ENCODE measurements at regions not wholly inside any gene's neighbourhood (a gene's known extent, or its start where the extent isn't known, plus 50 kb on each side); places are given as distances from the start of the nearest gene placed in this dataset.
"Not testable (repeated sequence)": the region's sequence is repeated elsewhere in the genome, so short reads cannot be mapped to it uniquely, and the experiment has no call there.

- Mint-ChIP-seq H3K36me3 (ENCODE audit: low read depth) (no peaks in the 10 kb centered on the region), H3K27me3 (ENCODE audit: low read depth) (peaks cover 60% of the 10 kb centered on the region), H3K9me3 (no peaks in the 10 kb centered on the region), H3K4me3 (no peak overlapping the region), H3K27ac (no peak overlapping the region), H3K4me1 (ENCODE audit: low read depth) (no peaks in the 10 kb centered on the region)
Observed at GRCh38 chr22:22968366-22968765, 80.8 kb downstream of the IGLL5 start.

- not testable (repeated sequence) for H3K9me3 Mint-ChIP-seq; H3K27ac Mint-ChIP-seq; H3K4me1 Mint-ChIP-seq (ENCODE audit: low read depth); H3K36me3 Mint-ChIP-seq (ENCODE audit: low read depth); H3K4me3 Mint-ChIP-seq
- peaks cover 34% of the 10 kb centered on the region for H3K27me3 Mint-ChIP-seq (ENCODE audit: low read depth)
Observed at GRCh38 chr22:22972605-22973004, 85.0 kb downstream of the IGLL5 start.

- H3K9me3 Mint-ChIP-seq, result no peaks in the 10 kb centered on the region
- H3K4me3 Mint-ChIP-seq, result no peak overlapping the region
- peaks cover 32% of the 10 kb centered on the region for H3K27me3 Mint-ChIP-seq (ENCODE audit: low read depth)
- no peak overlapping the region for H3K27ac Mint-ChIP-seq
- H3K36me3 Mint-ChIP-seq (ENCODE audit: low read depth), result no peaks in the 10 kb centered on the region
- H3K4me1 Mint-ChIP-seq (ENCODE audit: low read depth), result no peaks in the 10 kb centered on the region
Observed at GRCh38 chr22:22973336-22973735, 85.7 kb downstream of the IGLL5 start.

- Mint-ChIP-seq H3K9me3 (no peaks in the 10 kb centered on the region), H3K4me1 (ENCODE audit: low read depth) (no peaks in the 10 kb centered on the region), H3K4me3 (no peak overlapping the region), H3K27me3 (ENCODE audit: low read depth) (peaks cover 33% of the 10 kb centered on the region), H3K27ac (no peak overlapping the region), H3K36me3 (ENCODE audit: low read depth) (no peaks in the 10 kb centered on the region)
Observed at GRCh38 chr22:22974156-22974555, 86.5 kb downstream of the IGLL5 start.

GRCh38 chr22:22974795-22975580, 87.4 kb downstream of the IGLL5 start:
- H3K36me3 Mint-ChIP-seq (ENCODE audit: low read depth), result no peaks in the 10 kb centered on the region
- H3K4me3 Mint-ChIP-seq, result no peak overlapping the region
- H3K4me1 Mint-ChIP-seq (ENCODE audit: low read depth), result no peaks in the 10 kb centered on the region
- H3K27ac Mint-ChIP-seq, result no peak overlapping the region
- H3K27me3 Mint-ChIP-seq (ENCODE audit: low read depth), result peaks cover 27% of the 10 kb centered on the region
- no peaks in the 10 kb centered on the region for H3K9me3 Mint-ChIP-seq

GRCh38 chr22:22976033-22976922, 88.7 kb downstream of the IGLL5 start:
- Mint-ChIP-seq H3K9me3 (peaks cover 6% of the 10 kb centered on the region), H3K4me1 (ENCODE audit: low read depth) (no peaks in the 10 kb centered on the region), H3K4me3 (no peak overlapping the region), H3K27me3 (ENCODE audit: low read depth) (peaks cover 23% of the 10 kb centered on the region), H3K36me3 (ENCODE audit: low read depth) (no peaks in the 10 kb centered on the region), H3K27ac (no peak overlapping the region)

GRCh38 chr22:22977479-22978200, 90.0 kb downstream of the IGLL5 start:
- no peak overlapping the region for H3K27ac Mint-ChIP-seq
- H3K9me3 Mint-ChIP-seq, result peaks cover 9% of the 10 kb centered on the region
- H3K4me1 Mint-ChIP-seq (ENCODE audit: low read depth), result no peaks in the 10 kb centered on the region
- H3K27me3 Mint-ChIP-seq (ENCODE audit: low read depth), result peaks cover 23% of the 10 kb centered on the region
- no peak overlapping the region for H3K4me3 Mint-ChIP-seq
- H3K36me3 Mint-ChIP-seq (ENCODE audit: low read depth), result no peaks in the 10 kb centered on the region

GRCh38 chr22:22978637-22979036, 91.0 kb downstream of the IGLL5 start:
- no peaks in the 10 kb centered on the region for H3K36me3 Mint-ChIP-seq (ENCODE audit: low read depth)
- H3K9me3 Mint-ChIP-seq, result peaks cover 9% of the 10 kb centered on the region
- H3K27me3 Mint-ChIP-seq (ENCODE audit: low read depth), result peaks cover 23% of the 10 kb centered on the region
- no peak overlapping the region for H3K27ac Mint-ChIP-seq
- no peaks in the 10 kb centered on the region for H3K4me1 Mint-ChIP-seq (ENCODE audit: low read depth)
- H3K4me3 Mint-ChIP-seq, result no peak overlapping the region

- peaks cover 9% of the 10 kb centered on the region for H3K9me3 Mint-ChIP-seq
- no peaks in the 10 kb centered on the region for H3K4me1 Mint-ChIP-seq (ENCODE audit: low read depth)
- H3K27ac Mint-ChIP-seq, result no peak overlapping the region
- H3K4me3 Mint-ChIP-seq, result no peak overlapping the region
- peaks cover 23% of the 10 kb centered on the region for H3K27me3 Mint-ChIP-seq (ENCODE audit: low read depth)
- H3K36me3 Mint-ChIP-seq (ENCODE audit: low read depth), result no peaks in the 10 kb centered on the region
Observed at GRCh38 chr22:22979121-22979724, 91.1 kb upstream of the GNAZ start.

- H3K27ac Mint-ChIP-seq, result no peak overlapping the region
- H3K4me3 Mint-ChIP-seq, result no peak overlapping the region
- peaks cover 17% of the 10 kb centered on the region for H3K27me3 Mint-ChIP-seq (ENCODE audit: low read depth)
Observed at GRCh38 chr22:22979954-22980353, 90.4 kb upstream of the GNAZ start.

GRCh38 chr22:22981670-22982571, 88.4 kb upstream of the GNAZ start:
- Mint-ChIP-seq H3K9me3 (peaks cover 9% of the 10 kb centered on the region), H3K36me3 (ENCODE audit: low read depth) (no peaks in the 10 kb centered on the region), H3K4me1 (ENCODE audit: low read depth) (no peaks in the 10 kb centered on the region), H3K4me3 (no peak overlapping the region), H3K27me3 (ENCODE audit: low read depth) (peaks cover 23% of the 10 kb centered on the region), H3K27ac (no peak overlapping the region)

More at GRCh38 chr22:22979954-22980353, 90.4 kb upstream of the GNAZ start:
- Mint-ChIP-seq H3K36me3 (ENCODE audit: low read depth) (no peaks in the 10 kb centered on the region), H3K4me1 (ENCODE audit: low read depth) (no peaks in the 10 kb centered on the region), H3K9me3 (peaks cover 9% of the 10 kb centered on the region)

- Mint-ChIP-seq H3K27ac (no peak overlapping the region), H3K4me3 (no peak overlapping the region), H3K9me3 (peaks cover 9% of the 10 kb centered on the region), H3K4me1 (ENCODE audit: low read depth) (no peaks in the 10 kb centered on the region), H3K27me3 (ENCODE audit: low read depth) (peaks cover 26% of the 10 kb centered on the region), H3K36me3 (ENCODE audit: low read depth) (no peaks in the 10 kb centered on the region)
Observed at GRCh38 chr22:22982616-22983015, 87.7 kb upstream of the GNAZ start.

GRCh38 chr22:22983123-22983522, 87.2 kb upstream of the GNAZ start:
- H3K4me3 Mint-ChIP-seq, result no peak overlapping the region

More at GRCh38 chr22:22983123-22983522, 87.2 kb upstream of the GNAZ start:
- Mint-ChIP-seq H3K4me1 (ENCODE audit: low read depth) (no peaks in the 10 kb centered on the region), H3K27ac (no peak overlapping the region), H3K27me3 (ENCODE audit: low read depth) (peaks cover 24% of the 10 kb centered on the region), H3K36me3 (ENCODE audit: low read depth) (no peaks in the 10 kb centered on the region), H3K9me3 (peaks cover 9% of the 10 kb centered on the region)
